Activated naive CD4-positive, alpha-beta T cell treated with anti-CD3 and anti-CD28 coated beads, Interleukin-2, amount 50 U/mL, for 24 hours (primary cell): ENCODE measurements at regions not wholly inside any gene's neighbourhood (a gene's known extent, or its start where the extent isn't known, plus 50 kb on each side); places are given as distances from the start of the nearest gene placed in this dataset.

Source experiments
- H3K27ac Mint-ChIP-seq: one replicate; pipeline ENCODE4 v1.8.0; 2021; ENCODE audit warnings: mild to moderate bottlenecking, mixed read lengths
- H3K27me3 Mint-ChIP-seq: one replicate; pipeline ENCODE4 v1.8.0; 2021; ENCODE audit warnings: mixed read lengths
- H3K36me3 Mint-ChIP-seq: one replicate; pipeline ENCODE4 v1.8.0; 2021; ENCODE audit warnings: mixed read lengths
- H3K4me1 Mint-ChIP-seq: one replicate; pipeline ENCODE4 v1.8.0; 2021; ENCODE audit warnings: mixed read lengths
- H3K4me3 Mint-ChIP-seq: one replicate; pipeline ENCODE4 v1.8.0; 2021; ENCODE audit warnings: mild to moderate bottlenecking, mixed read lengths
- H3K9me3 Mint-ChIP-seq: one replicate; pipeline ENCODE4 v1.8.0; 2021; ENCODE audit warnings: mixed read lengths

DNA sequence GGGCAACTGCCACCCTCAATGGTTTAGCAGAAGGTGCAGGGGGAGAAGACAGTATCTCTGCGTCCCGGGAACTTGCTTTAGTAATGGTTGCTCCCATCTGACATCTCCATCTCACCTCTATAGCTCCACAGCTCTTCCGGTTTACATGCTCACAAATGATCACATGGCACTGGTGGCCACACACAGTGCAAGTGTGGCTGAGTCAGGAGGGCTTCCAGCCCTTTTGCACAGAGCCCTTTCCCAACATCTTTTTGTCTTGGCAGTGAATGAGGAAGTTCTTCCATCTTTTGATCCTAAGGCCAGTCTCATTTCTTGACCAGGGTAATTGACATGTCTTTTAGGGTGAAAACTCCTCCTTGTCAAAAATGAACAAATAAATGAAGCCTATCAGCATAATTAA lies 347.7 kb downstream of the LPIN1 start:
- H3K4me1 Mint-ChIP-seq: no peaks in the 10 kb centered on the region
- peaks cover 3% of the 10 kb centered on the region for H3K36me3 Mint-ChIP-seq
- peak overlapping the region; percentile 2 for H3K27ac Mint-ChIP-seq
- no peak overlapping the region for H3K4me3 Mint-ChIP-seq
- peaks cover 4% of the 10 kb centered on the region for H3K9me3 Mint-ChIP-seq
- no peaks in the 10 kb centered on the region for H3K27me3 Mint-ChIP-seq

DNA sequence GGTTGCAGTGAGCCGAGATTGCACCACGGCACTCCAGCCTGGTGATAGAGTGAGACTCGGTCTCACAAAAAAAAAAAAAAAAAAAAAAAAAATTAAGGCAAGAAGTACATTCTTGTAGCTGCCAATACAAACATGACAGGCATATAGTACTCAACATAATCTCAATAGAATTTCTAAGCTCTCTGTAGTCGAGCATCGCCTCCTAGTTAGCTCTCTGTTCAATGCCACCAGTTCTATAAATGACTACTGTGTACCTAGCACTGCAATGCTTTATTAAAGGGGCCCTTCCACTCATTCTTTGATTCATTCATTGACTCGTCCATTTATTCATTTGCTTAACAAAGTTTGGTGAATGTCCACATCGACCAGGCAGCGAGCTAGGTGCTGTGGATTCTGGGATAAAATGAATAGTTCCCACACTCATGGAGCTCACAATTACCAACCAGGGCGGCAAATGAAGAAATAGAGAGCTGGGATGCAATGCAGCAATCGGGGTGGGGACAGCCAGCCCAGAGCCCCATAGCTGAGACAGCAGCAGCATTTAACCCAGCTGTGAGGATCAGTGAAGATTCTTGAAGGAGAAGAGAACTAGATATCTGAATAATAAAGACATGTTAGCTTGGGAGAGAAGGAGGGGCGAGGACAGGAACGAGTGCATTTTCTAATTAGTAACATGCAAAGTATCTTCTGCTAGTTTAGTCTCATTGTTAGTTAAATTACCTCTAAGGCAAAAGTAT lies 349.8 kb downstream of the LPIN1 start:
- H3K9me3 Mint-ChIP-seq: peaks cover 4% of the 10 kb centered on the region
- peaks cover 3% of the 10 kb centered on the region for H3K36me3 Mint-ChIP-seq
- no peaks in the 10 kb centered on the region for H3K27me3 Mint-ChIP-seq
- H3K27ac Mint-ChIP-seq: no peak overlapping the region
- no peak overlapping the region for H3K4me3 Mint-ChIP-seq
- H3K4me1 Mint-ChIP-seq: no peaks in the 10 kb centered on the region

DNA sequence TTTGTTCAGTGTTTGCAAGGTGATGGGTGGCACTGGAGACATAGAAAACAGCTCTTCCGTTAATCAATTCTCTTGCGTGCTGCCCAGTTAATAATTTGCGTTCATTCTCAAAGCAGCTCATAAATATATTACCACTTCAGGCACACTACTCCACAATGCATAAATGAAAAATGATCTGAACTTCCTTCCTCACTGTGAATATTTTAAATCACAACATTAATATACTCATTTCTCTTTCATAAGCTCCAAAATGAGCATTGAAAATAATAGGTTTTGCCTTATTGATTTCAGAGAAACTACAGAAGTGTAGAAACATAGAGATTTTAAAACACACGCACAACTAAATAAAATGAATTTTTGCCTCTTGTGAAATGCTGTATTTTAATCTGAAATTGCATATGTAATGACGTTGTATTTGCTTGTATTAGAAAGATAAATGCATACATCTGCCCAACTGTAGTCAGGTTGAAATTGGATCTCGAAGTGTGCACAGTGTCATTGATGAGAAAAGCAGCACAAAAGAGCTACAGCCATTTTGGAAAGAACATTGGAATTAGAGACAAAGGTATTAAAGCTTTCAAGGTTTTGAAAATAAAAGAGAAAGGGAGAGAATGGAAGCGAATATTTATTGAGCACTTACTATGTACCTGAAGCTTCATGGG lies 350.5 kb downstream of the LPIN1 start:
- H3K27ac Mint-ChIP-seq: no peak overlapping the region
- no peak overlapping the region for H3K4me3 Mint-ChIP-seq
- H3K4me1 Mint-ChIP-seq: peaks cover 4% of the 10 kb centered on the region
- H3K9me3 Mint-ChIP-seq: peaks cover 4% of the 10 kb centered on the region
- H3K27me3 Mint-ChIP-seq: no peaks in the 10 kb centered on the region
- peaks cover 3% of the 10 kb centered on the region for H3K36me3 Mint-ChIP-seq

- Mint-ChIP-seq H3K27me3 (no peaks in the 10 kb centered on the region), H3K4me1 (peaks cover 5% of the 10 kb centered on the region), H3K36me3 (peaks cover 3% of the 10 kb centered on the region), H3K27ac (no peak overlapping the region), H3K9me3 (peaks cover 4% of the 10 kb centered on the region), H3K4me3 (no peak overlapping the region)
Observed at GRCh38 chr2:12097859-12098258, 351.4 kb downstream of the LPIN1 start.

DNA sequence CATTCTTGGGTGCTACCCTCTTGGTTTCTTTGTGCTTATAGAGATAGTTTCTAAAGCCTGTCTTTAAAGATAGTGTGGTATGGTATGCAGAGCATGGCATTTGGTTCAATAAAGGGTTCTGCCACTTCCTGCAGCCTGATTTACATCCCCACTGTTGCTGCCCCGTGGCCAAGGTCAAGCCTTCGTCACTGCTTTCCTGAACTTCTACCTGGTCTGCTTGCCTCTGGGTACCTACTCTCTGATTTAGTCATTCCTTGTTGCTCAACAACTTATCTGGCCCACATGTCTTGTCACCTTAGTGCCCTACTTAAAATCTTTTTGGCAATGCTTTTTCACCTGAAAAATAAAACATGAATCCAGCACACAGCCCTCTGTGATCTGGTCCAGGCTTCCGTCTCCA lies 352.9 kb downstream of the LPIN1 start:
- Mint-ChIP-seq H3K9me3 (peaks cover under 1% of the 10 kb centered on the region), H3K36me3 (no peaks in the 10 kb centered on the region), H3K27ac (no peak overlapping the region), H3K27me3 (no peaks in the 10 kb centered on the region), H3K4me1 (peaks cover 5% of the 10 kb centered on the region), H3K4me3 (no peak overlapping the region)

GRCh38 chr2:12102679-12103078 lies 356.2 kb downstream of the LPIN1 start:
- peaks cover 19% of the 10 kb centered on the region for H3K4me1 Mint-ChIP-seq
- no peaks in the 10 kb centered on the region for H3K9me3 Mint-ChIP-seq
- no peak overlapping the region for H3K27ac Mint-ChIP-seq
- H3K4me3 Mint-ChIP-seq: no peak overlapping the region
- H3K27me3 Mint-ChIP-seq: no peaks in the 10 kb centered on the region
- no peaks in the 10 kb centered on the region for H3K36me3 Mint-ChIP-seq

GRCh38 chr2:12105180-12105579 lies 358.7 kb downstream of the LPIN1 start:
- Mint-ChIP-seq H3K36me3 (no peaks in the 10 kb centered on the region), H3K9me3 (no peaks in the 10 kb centered on the region)

DNA sequence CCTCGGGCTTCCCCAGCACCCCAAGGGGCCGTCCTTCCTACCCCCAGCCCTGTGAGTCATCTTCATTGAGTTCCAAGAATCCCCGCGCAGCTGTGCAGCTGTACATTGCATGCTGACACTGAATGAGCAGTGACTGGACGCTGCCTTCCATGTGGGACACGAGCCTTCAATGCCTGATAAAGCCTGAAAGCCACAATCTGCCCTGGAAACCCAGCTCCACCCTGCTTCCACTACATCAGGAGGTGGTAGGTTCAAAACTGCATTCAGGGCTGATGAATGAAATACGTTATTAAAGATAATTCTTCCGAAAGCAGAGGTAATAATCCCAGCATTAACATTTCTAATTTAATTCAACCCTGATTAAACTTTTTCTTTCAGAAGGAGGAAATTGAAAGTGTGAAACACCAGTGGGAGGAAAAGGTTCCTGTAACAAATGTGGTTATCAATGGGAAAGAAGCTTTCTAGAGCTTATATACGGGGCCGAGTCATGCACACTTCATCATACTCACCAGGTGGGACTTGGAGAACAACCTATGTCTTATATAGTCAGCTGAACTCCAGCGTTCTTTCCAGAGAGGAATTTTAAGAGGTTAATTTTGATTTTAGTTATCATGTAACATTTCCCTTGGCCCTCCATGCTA lies 360.1 kb downstream of the LPIN1 start:
- Mint-ChIP-seq H3K9me3 (no peaks in the 10 kb centered on the region), H3K4me3 (no peak overlapping the region)

More at GRCh38 chr2:12105180-12105579, 358.7 kb downstream of the LPIN1 start:
- no peaks in the 10 kb centered on the region for H3K27me3 Mint-ChIP-seq
- H3K27ac Mint-ChIP-seq: no peak overlapping the region
- H3K4me1 Mint-ChIP-seq: peaks cover 39% of the 10 kb centered on the region
- H3K4me3 Mint-ChIP-seq: no peak overlapping the region

GRCh38 chr2:12107321-12107720 lies 360.9 kb downstream of the LPIN1 start:
- no peak overlapping the region for H3K27ac Mint-ChIP-seq
- peaks cover 52% of the 10 kb centered on the region for H3K4me1 Mint-ChIP-seq
- no peaks in the 10 kb centered on the region for H3K27me3 Mint-ChIP-seq
- no peaks in the 10 kb centered on the region for H3K36me3 Mint-ChIP-seq
- no peak overlapping the region for H3K4me3 Mint-ChIP-seq
- no peaks in the 10 kb centered on the region for H3K9me3 Mint-ChIP-seq

More for the DNA sequence above, 360.1 kb downstream of the LPIN1 start:
- Mint-ChIP-seq H3K4me1 (peaks cover 53% of the 10 kb centered on the region), H3K36me3 (no peaks in the 10 kb centered on the region), H3K27ac (no peak overlapping the region), H3K27me3 (no peaks in the 10 kb centered on the region)

DNA sequence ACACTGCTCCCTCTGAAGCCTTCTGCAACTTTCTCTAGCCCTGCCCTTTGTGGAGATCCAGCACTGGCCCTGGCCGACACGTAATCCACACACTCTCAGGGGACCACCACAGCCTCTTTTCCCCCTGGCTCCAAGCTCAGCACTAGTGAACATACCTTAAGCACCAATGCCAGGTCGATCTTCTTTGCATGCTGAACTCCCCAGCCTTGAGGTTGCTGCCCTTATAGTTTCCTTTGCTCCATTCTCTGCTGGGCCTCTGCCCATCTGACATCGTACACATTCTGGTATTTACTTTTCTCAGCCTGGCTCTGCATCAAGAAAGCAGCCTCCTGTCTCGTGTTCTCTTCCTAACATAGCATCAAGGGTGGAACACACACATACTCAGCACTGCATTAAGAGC lies 361.5 kb downstream of the LPIN1 start:
- Mint-ChIP-seq H3K9me3 (no peaks in the 10 kb centered on the region), H3K4me3 (no peak overlapping the region), H3K27ac (no peak overlapping the region), H3K4me1 (peaks cover 56% of the 10 kb centered on the region), H3K27me3 (no peaks in the 10 kb centered on the region), H3K36me3 (no peaks in the 10 kb centered on the region)

GRCh38 chr2:12109363-12110017 lies 363.1 kb downstream of the LPIN1 start:
- Mint-ChIP-seq H3K36me3 (no peaks in the 10 kb centered on the region), H3K27ac (no peak overlapping the region), H3K27me3 (no peaks in the 10 kb centered on the region), H3K4me1 (peaks cover 64% of the 10 kb centered on the region), H3K4me3 (no peak overlapping the region), H3K9me3 (no peaks in the 10 kb centered on the region)

DNA sequence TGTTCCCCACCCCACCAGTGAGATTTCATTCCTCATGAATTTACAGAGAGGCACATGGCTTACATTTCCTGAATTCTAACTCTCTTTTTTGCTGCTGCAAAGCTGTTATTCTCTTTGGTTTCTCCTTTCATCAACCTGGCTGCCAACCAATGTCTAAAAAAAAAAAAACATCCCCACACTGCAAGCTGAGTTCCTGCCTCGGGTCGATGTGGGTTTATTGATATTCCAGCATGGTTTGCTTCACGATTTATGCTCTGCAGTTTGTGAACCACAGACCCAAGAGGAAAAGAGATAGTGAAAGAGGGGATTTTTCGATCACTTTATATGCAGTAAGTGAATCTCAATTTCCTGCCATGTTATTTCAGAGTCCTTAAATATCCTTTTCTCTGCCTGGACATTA lies 363.6 kb downstream of the LPIN1 start:
- no peaks in the 10 kb centered on the region for H3K27me3 Mint-ChIP-seq
- peaks cover 67% of the 10 kb centered on the region for H3K4me1 Mint-ChIP-seq
- H3K36me3 Mint-ChIP-seq: no peaks in the 10 kb centered on the region
- H3K27ac Mint-ChIP-seq: peak overlapping the region; percentile 44
- H3K4me3 Mint-ChIP-seq: peak overlapping the region; percentile 64
- no peaks in the 10 kb centered on the region for H3K9me3 Mint-ChIP-seq

- peak overlapping the region; percentile 6 for H3K27ac Mint-ChIP-seq
- H3K36me3 Mint-ChIP-seq: no peaks in the 10 kb centered on the region
- H3K27me3 Mint-ChIP-seq: no peaks in the 10 kb centered on the region
- peak overlapping the region; percentile 64 for H3K4me3 Mint-ChIP-seq
- H3K4me1 Mint-ChIP-seq: peaks cover 68% of the 10 kb centered on the region
- H3K9me3 Mint-ChIP-seq: no peaks in the 10 kb centered on the region
Observed at GRCh38 chr2:12110481-12110880, 364.0 kb downstream of the LPIN1 start.

DNA sequence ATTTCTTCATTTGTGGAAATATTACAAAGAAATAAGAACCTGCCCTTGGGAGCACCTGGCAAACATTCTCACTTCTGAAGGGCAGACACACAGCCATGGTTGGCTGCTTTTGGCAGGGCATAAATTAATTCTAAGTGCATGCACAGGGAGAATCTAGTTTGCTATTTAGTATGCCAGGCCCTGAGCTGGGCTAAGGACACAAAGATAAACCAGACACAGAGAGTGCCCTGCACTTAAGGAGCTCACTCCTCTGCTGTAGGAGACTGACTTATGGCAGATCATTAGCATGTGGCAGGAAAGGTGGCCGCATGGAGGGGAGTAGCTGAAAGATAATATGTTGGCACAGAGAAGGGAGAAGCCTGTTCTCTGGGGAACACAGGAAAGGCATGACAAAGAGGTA lies 367.0 kb downstream of the LPIN1 start:
- Mint-ChIP-seq H3K27ac (no peak overlapping the region), H3K36me3 (no peaks in the 10 kb centered on the region), H3K4me3 (no peak overlapping the region), H3K9me3 (no peaks in the 10 kb centered on the region), H3K27me3 (no peaks in the 10 kb centered on the region), H3K4me1 (peaks cover 52% of the 10 kb centered on the region)

DNA sequence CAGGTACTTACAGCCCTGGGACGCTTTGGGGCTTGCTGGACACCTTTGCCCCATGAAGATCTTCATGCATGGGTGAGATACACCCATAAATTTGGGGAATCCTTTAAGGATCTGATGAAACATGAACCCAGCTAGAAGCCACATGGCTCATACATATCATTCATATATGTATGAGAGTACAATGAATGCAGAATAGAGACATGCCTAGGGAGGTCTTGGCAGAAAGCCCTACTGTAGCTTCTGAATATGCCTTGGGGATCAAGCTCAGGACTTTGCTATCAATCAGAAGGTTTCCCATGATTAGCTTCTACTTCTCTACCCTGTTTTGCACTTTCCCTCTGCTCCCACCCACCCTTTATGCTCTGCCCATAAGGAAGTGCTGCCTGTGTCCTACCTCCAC lies 368.4 kb downstream of the LPIN1 start:
- Mint-ChIP-seq H3K4me3 (no peak overlapping the region), H3K27me3 (no peaks in the 10 kb centered on the region), H3K27ac (no peak overlapping the region), H3K9me3 (no peaks in the 10 kb centered on the region), H3K4me1 (peaks cover 39% of the 10 kb centered on the region), H3K36me3 (no peaks in the 10 kb centered on the region)
